CD14-positive monocyte (primary cell): ENCODE measurements at regions not wholly inside any gene's neighbourhood (a gene's known extent, or its start where the extent isn't known, plus 50 kb on each side); places are given as distances from the start of the nearest gene placed in this dataset.

Source experiments
- DNase-seq, 3 donors: peaks; one replicate each; pipeline ENCODE4 v3.0.0-alpha.2; 2011 to 2022
- H2AFZ ChIP-seq: 2 replicates; pipeline ENCODE4 v1.6.0; 2012; ENCODE audit warnings: mild to moderate bottlenecking, low read depth, low read length, inconsistent platforms; ENCODE audit not compliant: insufficient read depth, poor library complexity, severe bottlenecking
- H3K27ac ChIP-seq, 2 donors: 1 replicate in 1 of 2; 2 replicates in 1 of 2; pipeline ENCODE4 v1.5.1; 2012 to 2013; ENCODE audit warnings: low read length in 2 of 2, control low read depth in 1 of 2, inconsistent platforms in 1 of 2, low read depth in 1 of 2, mild to moderate bottlenecking in 1 of 2
- H3K27me3 ChIP-seq, 2 donors: one replicate each; pipeline versions ENCODE4 v1.6.0 to v1.6.1; 2011 to 2013; ENCODE audit warnings: low read length in 2 of 2; ENCODE audit not compliant: control insufficient read depth in 2 of 2, insufficient read depth in 2 of 2
- H3K36me3 ChIP-seq, 2 donors: replicated peaks in 1 of 2; 1 replicate in 1 of 2; 2 replicates in 1 of 2; pipeline versions ENCODE4 v1.5.1 to v1.6.1; 2012 to 2013; ENCODE audit warnings: low read length in 2 of 2, control low read depth in 1 of 2, inconsistent platforms in 1 of 2, mild to moderate bottlenecking in 1 of 2; ENCODE audit not compliant: insufficient read depth in 2 of 2, control insufficient read depth in 1 of 2
- H3K4me1 ChIP-seq, 2 donors: 1 replicate in 1 of 2; 2 replicates in 1 of 2; pipeline versions ENCODE4 v1.5.1 to v1.6.1; 2012 to 2013; ENCODE audit warnings: low read length in 2 of 2, control low read depth in 1 of 2, inconsistent platforms in 1 of 2, mild to moderate bottlenecking in 1 of 2, moderate library complexity in 1 of 2; ENCODE audit not compliant: insufficient read depth in 2 of 2, control insufficient read depth in 1 of 2
- H3K4me2 ChIP-seq: replicated peaks from 2 replicates; pipeline ENCODE3; 2012; ENCODE audit warnings: low read length, moderate library complexity, mild to moderate bottlenecking; ENCODE audit not compliant: poor library complexity, severe bottlenecking; ENCODE audit errors: extremely low read depth
- H3K4me3 ChIP-seq, 3 experiments: fragments of 200-600 bp in 1 of 3; sonication (generic) in 1 of 3; replicated peaks in 1 of 3; 1 replicate in 2 of 3; 2 replicates in 1 of 3; pipeline ENCODE4 v1.5.1; 2011 to 2013; ENCODE audit warnings: low read length in 3 of 3, mild to moderate bottlenecking in 3 of 3, control low read depth in 2 of 3, low read depth in 2 of 3, inconsistent platforms in 1 of 3, moderate library complexity in 1 of 3
- H3K79me2 ChIP-seq: 2 replicates; pipeline ENCODE4 v1.6.0; 2012; ENCODE audit warnings: mild to moderate bottlenecking, control low read depth, inconsistent platforms, low read length, moderate library complexity; ENCODE audit not compliant: insufficient read depth
- H3K9ac ChIP-seq: 2 replicates; pipeline ENCODE4 v1.6.0; 2017; ENCODE audit warnings: low read length, mild to moderate bottlenecking; ENCODE audit not compliant: insufficient read depth, poor library complexity, severe bottlenecking
- H3K9me3 ChIP-seq, 2 donors: replicated peaks in 1 of 2; 1 replicate in 1 of 2; 2 replicates in 1 of 2; pipeline versions ENCODE4 v1.5.1 to v1.6.1; 2012 to 2013; ENCODE audit warnings: low read length in 2 of 2, control low read depth in 1 of 2; ENCODE audit not compliant: control insufficient read depth in 1 of 2, insufficient read depth in 1 of 2
- H4K20me1 ChIP-seq: 2 replicates; pipeline ENCODE4 v1.6.0; 2012; ENCODE audit warnings: mild to moderate bottlenecking, low read length, control low read depth, moderate library complexity; ENCODE audit not compliant: insufficient read depth
- H3K27ac Mint-ChIP-seq, 7 donors: one replicate each; pipeline ENCODE4 v1.8.0; 2020; ENCODE audit warnings: mild to moderate bottlenecking in 7 of 7, mixed read lengths in 7 of 7, moderate library complexity in 6 of 7, inconsistent platforms in 2 of 7
- H3K27me3 Mint-ChIP-seq, 3 donors: one replicate each; pipeline ENCODE4 v1.8.0; 2021 to 2022; ENCODE audit warnings: low read depth in 3 of 3, mild to moderate bottlenecking in 3 of 3, mixed read lengths in 3 of 3, moderate library complexity in 3 of 3, inconsistent platforms in 1 of 3
- H3K36me3 Mint-ChIP-seq, 2 donors: one replicate each; pipeline ENCODE4 v1.8.0; 2020; ENCODE audit warnings: mixed read lengths in 2 of 2, inconsistent platforms in 1 of 2, mild to moderate bottlenecking in 1 of 2
- H3K4me1 Mint-ChIP-seq: one replicate; pipeline ENCODE4 v1.8.0; 2020; ENCODE audit warnings: mild to moderate bottlenecking, mixed read lengths
- H3K4me3 Mint-ChIP-seq, 2 donors: one replicate each; pipeline ENCODE4 v1.8.0; 2020; ENCODE audit warnings: mild to moderate bottlenecking in 2 of 2, mixed read lengths in 2 of 2, moderate library complexity in 1 of 2
- H3K9me3 Mint-ChIP-seq, 7 donors: one replicate each; pipeline ENCODE4 v1.8.0; 2020 to 2022; ENCODE audit warnings: mixed read lengths in 7 of 7, mild to moderate bottlenecking in 6 of 7, moderate library complexity in 6 of 7, inconsistent platforms in 2 of 7
- CTCF ChIP-seq: fragments of 200-600 bp; IDR thresholded peaks from one replicate; pipeline ENCODE4 v1.8.0; 2022; ENCODE audit warnings: antibody characterized with exemption, mild to moderate bottlenecking
- WGBS: methylation state at CpG from one replicate; pipeline ENCODE4 v1.1.5; 2013; ENCODE audit warnings: missing lambda C conversion rate; ENCODE audit not compliant: insufficient coverage; 5-methylcytosine and 5-hydroxymethylcytosine counted together
- intact Hi-C, 2 donors: fragments of 100-400 bp; cut with micrococcal nuclease; formaldehyde crosslinking; loops; one replicate each; pipeline versions ENCODE4 v1.15.0 to v1.15.1; 2023

DNA sequence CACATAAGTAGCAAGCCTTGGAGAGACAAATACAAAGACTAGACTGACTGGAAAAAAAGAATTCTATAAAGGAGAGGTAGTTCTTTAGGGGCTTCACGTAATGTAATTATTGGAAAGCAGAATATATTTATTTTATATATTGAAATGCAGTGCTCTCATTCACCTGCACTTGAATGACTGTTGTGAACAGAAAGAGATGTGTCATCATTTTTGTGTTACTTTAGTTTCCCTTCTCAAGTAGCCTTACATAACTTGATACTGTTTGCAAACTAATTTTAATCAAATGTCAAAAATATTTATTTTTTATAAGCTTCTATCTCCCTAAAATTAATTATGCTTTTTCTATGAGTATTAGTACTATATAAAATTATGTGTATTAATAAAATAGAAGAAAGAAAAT, 691.1 kb upstream of the FTMT start:
- no CpG with 5 or more reads among the region's 1 CpG for WGBS
- no peak overlapping the region for H3K4me2 ChIP-seq
- Mint-ChIP-seq H3K9me3 (peaks cover 0 to 7% (median 3%) of the 10 kb centered on the region in 7 donors), H3K36me3 (no peaks in the 10 kb centered on the region), H3K4me3 (no peak overlapping the region), H3K4me1 (no peaks in the 10 kb centered on the region), H3K27me3 (peaks cover 0 to 2% (median 0%) of the 10 kb centered on the region in 3 donors), H3K27ac (no peak overlapping the region)
- H3K4me3 ChIP-seq = no peak overlapping the region
- TF ChIP-seq CTCF = no peak
- H3K9me3 ChIP-seq = peaks cover 0 to 4% of the 10 kb centered on the region in 2 donors
- H3K79me2 ChIP-seq = no peaks in the 10 kb centered on the region
- no peaks in the 10 kb centered on the region for H3K36me3 ChIP-seq
- H3K27ac ChIP-seq = no peak overlapping the region
- H3K9ac ChIP-seq = no peak overlapping the region
- H4K20me1 ChIP-seq = no peaks in the 10 kb centered on the region
- no peaks in the 10 kb centered on the region for H3K4me1 ChIP-seq
- intact Hi-C loops = no loop called here
- H3K27me3 ChIP-seq = no peaks in the 10 kb centered on the region
- DNase-seq = no peak
- H2AFZ ChIP-seq = no peak overlapping the region

GRCh38 chr5:121164632-121165031, 687.0 kb upstream of the FTMT start:
- Histone ChIP-seq H3K9me3 (peaks cover 0 to 4% of the 10 kb centered on the region in 2 donors), H2AFZ (no peak overlapping the region), H3K4me3 (no peak overlapping the region), H3K4me2 (no peak overlapping the region), H3K9ac (no peak overlapping the region), H3K27ac (no peak overlapping the region), H3K79me2 (no peaks in the 10 kb centered on the region), H3K36me3 (no peaks in the 10 kb centered on the region), H3K27me3 (no peaks in the 10 kb centered on the region), H4K20me1 (no peaks in the 10 kb centered on the region), H3K4me1 (no peaks in the 10 kb centered on the region)
- intact Hi-C loops = no loop called here
- H3K36me3 Mint-ChIP-seq = no peaks in the 10 kb centered on the region
- WGBS = 62% methylated on average over 3 of the region's 10 CpGs
- no peak for TF ChIP-seq CTCF
- no peak overlapping the region for H3K27ac Mint-ChIP-seq
- no peaks in the 10 kb centered on the region for H3K4me1 Mint-ChIP-seq
- peaks cover 0 to 7% (median 2%) of the 10 kb centered on the region in 7 donors for H3K9me3 Mint-ChIP-seq
- DNase-seq = no peak
- H3K4me3 Mint-ChIP-seq = no peak overlapping the region
- no peaks in the 10 kb centered on the region for H3K27me3 Mint-ChIP-seq
